Medulla oblongata (tissue), 1 donor: ENCODE measurements at regions not wholly inside any gene's neighbourhood (a gene's known extent, or its start where the extent isn't known, plus 50 kb on each side); places are given as distances from the start of the nearest gene placed in this dataset.

Experiments used
- DNase-seq: peaks from one replicate; pipeline ENCODE4 v3.0.0-alpha.2; 2015; ENCODE audit errors: extremely low spot score

DNA sequence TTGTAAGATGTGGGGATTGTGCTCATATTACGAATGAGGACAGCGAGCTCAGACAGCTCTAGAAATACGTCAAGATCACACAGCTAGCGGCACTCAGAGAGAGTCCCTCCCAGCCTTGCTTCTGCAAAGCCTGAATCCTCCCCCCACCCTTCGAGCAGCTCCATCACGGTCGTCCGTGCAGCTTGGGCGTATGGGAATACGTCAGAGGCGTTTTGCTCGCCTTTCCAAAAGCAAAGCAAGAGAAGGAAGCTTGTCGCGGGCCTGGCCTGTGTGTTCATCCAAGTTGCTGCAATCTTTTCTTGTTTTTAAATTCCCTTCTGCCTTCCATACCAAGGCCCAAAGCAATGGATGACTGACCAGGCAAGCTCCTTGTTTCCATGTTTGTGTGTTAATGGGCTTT is 125.5 kb upstream of the IRF2BP2 start:
- DNase-seq: no peak

DNA sequence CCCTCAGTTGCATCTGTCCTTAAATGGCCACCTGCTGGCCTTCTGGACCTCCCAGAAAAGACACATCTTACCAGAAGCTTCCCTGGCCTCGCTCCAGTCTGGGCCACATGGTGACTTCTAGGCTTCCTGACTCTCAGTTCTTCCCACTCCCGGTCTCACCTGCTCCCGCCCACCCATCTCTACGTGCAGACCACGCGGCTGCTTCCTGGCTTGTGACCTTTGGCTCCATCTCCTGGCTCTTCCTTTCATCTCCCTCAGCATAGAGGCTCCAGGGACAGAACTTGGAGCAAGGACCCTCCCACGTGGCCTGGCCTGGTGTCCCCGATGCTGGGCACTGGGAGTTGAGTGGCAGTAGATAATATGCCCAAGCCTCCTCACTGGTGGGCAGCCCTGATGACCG is 124.9 kb upstream of the IRF2BP2 start:
- no peak for DNase-seq

DNA sequence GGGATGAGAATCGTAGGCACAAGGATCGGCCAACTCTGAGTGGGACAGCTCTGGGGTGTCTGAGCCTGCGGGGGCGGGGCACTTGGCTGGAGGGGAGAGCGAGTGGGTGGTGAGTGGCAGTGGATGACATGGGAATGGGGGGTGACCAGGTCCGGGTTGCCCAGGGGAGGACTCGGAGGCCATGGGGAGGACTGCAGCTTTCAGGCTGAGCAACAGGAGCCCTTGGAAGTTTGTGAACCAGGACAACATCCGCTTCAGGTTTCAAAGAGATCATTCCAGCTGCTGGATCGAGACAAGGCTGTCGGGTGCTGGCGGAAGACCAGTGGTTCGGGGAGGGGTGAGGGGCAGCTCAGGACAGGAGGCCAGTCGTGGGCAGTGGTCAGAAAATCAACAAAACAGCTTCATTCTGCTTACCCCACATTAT is 124.4 kb upstream of the IRF2BP2 start:
- no peak for DNase-seq

DNA sequence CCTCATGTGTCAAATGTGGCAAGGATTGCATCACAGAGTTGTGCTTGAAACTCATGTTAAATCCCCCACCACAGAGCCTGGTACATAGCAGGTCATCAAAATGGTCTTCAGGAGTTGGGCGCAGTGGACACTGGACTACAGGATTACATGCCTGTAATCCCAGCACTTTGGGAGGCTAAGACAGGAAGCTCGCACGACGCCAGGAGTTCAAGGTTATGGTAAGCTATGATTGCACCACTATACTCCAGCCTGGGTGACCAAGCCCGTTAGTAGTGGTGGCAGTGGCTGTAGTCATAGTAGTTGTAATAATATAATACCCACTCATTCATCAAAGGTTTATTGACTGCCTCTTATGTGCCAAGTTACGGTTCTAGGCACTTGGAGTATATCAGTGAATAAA is 123.4 kb upstream of the IRF2BP2 start:
- no peak for DNase-seq

- no peak for DNase-seq
Measured at GRCh38 chr1:234732671-234733390, 122.9 kb upstream of the IRF2BP2 start.

DNA sequence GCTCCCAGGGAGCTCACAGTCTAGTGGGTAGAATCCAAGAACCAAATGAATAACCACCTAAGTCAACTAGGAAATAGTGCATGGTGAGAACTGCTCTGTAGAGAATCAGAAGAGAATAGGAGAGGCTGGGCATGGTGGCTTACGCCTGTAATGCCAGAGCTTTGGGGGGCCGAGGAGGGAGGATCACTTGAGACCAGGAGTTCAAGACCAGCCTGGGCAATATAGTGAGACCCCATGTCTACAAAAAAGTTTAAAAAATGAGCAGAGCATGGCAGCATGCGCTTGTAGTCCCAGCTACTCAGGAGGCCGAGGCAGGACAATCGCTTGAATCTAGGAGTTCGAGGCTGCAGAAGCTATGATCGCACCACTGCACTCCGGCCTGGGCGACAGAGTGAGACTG is 122.3 kb upstream of the IRF2BP2 start:
- no peak for DNase-seq

GRCh38 chr1:234731569-234732085 is 121.6 kb upstream of the IRF2BP2 start:
- DNase-seq: no peak

DNA sequence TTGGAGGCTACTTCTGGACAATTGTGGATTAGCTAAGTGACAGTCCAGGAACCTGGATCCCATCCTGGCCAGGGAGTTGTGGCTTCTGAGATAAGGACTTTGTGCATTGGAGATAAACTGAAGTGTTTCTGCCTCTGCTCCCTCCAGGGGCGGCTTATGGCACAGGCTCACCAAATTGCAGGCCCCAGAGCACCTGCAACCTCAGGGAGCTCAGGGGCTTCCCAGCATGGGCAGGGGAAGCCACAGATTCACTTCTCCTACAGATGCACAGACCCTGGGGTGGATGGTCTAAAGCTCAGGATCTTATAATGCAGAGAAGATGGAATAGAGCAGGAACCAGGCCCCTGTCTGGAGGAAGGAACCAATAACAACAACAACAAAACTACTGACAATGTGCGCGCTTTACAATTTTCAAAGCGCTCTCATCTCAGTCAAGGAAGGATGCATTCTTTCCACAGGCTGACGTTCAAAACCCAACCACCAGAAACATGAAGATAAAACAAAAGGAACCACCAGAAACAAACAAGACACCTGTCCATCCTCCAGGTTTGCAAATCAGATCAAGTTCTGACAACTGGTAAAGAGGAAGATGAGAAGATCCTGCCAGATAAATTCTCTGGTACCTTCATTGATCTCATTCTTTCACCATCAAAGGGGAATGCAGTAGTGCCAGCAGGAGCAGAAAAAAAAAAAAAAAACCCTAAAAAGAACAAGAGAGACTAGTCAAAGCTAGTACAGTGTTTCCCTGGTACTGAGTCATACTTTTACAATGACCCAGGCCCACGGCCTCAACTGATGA is 121.0 kb upstream of the IRF2BP2 start:
- DNase-seq: no peak

- no peak for DNase-seq
Measured at GRCh38 chr1:234730475-234730769, 120.4 kb upstream of the IRF2BP2 start.

- DNase-seq: no peak
Measured at GRCh38 chr1:234729561-234730474, 119.8 kb upstream of the IRF2BP2 start.

GRCh38 chr1:234728740-234729139 is 118.8 kb upstream of the IRF2BP2 start:
- DNase-seq: no peak

DNA sequence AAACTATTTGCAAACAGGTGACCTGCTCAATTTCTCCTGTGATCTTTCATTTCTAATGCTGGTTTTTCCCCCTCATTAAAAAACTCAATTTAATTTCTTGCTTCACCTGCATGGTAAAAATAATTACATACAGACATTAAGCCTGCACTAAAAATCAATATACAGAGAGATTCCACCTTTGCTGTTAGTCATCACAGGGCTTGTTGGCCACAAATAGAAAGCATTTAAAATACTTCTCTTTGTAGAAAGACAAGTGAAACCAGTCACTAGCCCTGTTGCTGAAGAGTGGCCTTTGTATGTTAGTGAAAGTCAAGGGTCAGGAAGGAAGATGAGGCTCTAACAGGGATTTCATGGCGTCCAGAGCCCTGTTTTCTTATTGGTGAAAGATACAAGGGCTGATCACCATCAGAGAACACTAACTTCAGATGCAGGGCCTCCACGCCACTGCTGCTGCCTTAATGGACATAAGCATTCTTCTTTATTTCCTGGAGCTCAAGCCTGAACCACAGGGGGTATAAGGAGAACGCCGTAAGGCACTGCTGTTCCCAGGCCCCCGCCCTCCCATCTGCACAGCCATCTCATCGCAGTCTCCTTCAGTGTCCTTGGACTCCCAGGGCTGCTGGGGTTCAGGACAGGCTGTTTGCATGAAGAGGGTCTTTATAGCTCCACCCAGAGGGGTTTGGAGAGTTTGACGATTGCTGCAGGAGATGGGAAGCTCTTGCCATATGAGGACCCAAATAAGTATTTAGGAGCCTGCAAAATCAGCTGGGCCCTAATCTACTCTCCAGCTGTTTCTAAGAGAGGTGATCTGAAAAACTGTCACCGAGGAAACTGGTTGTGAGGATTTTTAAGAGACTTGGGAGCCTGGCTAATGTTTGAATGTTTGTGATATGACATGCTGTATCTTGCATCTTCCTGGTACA is 117.3 kb upstream of the IRF2BP2 start:
- no peak for DNase-seq

- no peak for DNase-seq
Measured at GRCh38 chr1:234726359-234726943, 116.5 kb upstream of the IRF2BP2 start.

DNA sequence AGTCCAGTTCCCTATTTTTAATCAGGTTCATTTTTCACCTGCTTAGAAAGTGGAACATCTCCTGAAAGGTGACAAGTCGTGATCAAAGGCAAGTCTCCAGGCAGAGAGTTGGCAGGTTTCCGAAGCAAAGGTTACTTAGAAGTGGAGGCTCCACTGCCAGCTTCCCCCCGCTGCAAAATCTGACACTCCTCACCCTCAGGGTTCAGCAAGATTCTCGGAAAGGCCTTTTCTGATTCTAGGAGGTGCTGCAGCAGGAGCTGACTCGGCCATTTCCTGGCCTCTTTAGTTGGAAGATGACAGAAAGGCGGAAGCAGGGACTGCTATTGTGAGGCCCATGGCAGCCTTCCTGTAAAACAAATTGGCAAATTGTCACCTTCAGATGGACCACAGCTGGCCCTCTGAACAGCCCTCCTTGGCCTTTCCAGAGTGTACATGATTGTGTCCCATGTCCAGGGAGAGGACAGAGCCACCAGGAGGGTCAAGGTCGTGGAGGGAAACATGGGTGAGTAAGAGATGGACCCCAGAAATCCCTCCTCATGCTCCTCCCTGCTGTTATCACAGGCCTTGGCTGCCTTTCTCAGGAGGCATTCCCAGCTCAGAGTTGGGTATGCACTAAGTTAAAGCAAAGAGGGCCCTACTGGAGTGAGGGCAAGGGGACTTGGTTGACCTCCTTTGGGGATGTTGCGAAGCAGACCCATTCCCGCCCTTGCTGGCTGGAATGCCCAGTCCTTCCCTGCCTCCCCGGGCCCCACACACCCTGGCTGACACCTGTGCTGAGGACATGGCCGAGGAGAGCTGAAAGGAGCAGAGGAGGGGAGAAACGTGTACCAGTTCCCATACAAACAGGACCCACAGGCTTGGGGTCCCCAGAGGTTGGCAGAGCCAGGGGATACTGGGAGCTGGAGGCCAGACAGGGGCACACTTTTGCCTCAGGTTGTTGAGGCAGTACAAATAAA is 115.5 kb upstream of the IRF2BP2 start:
- DNase-seq: peak; percentile 59

DNA sequence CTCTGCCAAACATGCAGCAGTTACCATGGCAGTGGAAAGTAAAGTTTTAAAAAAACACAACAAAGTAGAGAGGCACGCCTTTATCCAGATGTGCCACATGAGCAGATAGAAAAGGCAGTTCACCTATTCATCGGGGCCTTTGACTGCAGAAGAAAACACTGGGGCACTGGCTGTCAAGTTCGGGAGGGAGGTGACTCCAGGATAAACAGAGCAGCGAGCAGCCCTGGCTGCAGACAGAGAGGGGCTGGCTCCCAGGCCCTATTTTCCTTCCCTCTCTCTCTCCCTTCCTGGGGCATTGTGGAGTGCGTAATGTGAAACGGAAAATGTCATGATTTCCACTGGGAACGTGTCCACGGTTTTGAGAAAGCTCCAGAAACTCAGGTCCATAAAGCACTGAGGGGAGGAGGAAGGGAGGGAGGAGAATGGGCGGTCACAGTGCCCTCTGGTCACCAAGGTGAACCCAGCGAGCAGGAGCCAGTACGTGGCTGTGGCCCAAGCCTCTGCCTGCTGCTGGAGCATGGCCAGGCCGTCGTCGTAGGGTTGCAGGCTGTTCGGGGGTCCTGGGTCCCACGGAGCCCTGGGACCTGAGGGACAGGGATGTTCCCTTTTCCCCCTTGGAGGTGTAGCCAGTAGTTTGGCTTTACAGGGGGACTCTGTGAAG is 114.7 kb upstream of the IRF2BP2 start:
- no peak for DNase-seq

DNA sequence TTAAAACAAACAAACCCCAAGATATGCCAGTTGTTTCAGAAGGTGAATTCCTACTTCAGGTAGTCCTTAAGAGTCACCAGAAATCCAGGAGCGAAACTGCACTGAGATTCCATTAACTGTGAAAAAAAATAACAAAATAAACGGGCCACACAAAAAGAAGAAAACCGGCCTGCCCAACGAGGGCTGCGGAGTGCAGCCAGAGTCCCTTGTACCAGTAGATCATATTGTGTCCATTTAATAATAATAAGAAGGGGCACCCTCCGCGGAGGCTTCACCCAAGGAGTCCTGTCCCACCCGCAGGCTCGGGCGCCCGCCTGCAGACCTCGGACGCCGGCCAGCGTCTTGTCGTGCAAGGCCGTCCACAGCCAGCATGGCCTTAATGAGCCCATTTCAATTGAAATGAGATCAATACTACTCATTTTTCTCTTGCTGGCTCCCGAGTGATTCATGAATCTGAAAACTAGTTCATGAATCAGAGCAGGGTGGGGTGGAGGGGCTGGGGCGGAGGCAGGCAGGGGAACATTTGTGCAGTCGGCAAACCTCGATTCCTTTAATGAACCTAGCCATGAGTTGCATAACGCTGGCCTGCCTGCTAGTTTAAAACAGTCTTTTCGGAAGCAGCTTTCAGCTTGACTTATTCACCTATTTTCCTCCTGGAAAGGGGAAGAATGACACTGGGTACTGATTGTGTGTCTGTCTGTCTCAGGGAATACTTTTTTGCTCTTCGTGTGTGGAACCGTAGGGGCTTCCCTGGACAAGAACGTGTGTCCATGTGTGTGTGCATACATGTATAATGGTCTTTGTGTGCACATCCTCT is 113.1 kb upstream of the IRF2BP2 start:
- peak; percentile 79 for DNase-seq

- DNase-seq: no peak
Measured at GRCh38 chr1:234722270-234722704, 112.3 kb upstream of the IRF2BP2 start.
